A172 (cell line): ENCODE measurements at regions not wholly inside any gene's neighbourhood (a gene's known extent, or its start where the extent isn't known, plus 50 kb on each side); places are given as distances from the start of the nearest gene placed in this dataset.

Experiments
- DNase-seq: peaks from one replicate; pipeline ENCODE4 v3.0.0-alpha.2; 2015; ENCODE audit warnings: low spot score

- no peak for DNase-seq
Observed at GRCh38 chr9:86452201-86452828, 98.1 kb upstream of the TUT7 start.

GRCh38 chr9:86449246-86449645, 95.0 kb upstream of the TUT7 start:
- DNase-seq: no peak

GRCh38 chr9:86445671-86446070, 91.5 kb upstream of the TUT7 start:
- DNase-seq: peak; percentile 10

DNA sequence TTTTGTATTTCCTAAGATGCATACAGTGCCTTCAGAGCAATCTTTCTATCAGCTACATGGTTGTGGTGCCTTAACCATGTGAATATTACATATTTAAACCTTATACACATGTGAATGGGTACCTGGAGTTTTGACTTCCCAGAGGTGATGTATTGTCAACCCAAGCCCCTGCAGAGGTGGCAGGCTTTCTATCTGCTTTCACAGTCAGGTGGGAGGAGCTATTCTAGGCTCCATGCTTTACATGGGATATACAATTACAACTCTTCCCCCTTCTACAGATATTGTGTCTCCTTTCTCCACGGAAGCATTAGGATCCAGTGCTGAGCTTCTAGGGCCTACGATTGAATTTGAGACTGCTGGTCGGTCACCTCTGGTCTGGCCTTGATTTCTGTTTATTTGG, 89.8 kb upstream of the TUT7 start:
- no peak for DNase-seq

DNA sequence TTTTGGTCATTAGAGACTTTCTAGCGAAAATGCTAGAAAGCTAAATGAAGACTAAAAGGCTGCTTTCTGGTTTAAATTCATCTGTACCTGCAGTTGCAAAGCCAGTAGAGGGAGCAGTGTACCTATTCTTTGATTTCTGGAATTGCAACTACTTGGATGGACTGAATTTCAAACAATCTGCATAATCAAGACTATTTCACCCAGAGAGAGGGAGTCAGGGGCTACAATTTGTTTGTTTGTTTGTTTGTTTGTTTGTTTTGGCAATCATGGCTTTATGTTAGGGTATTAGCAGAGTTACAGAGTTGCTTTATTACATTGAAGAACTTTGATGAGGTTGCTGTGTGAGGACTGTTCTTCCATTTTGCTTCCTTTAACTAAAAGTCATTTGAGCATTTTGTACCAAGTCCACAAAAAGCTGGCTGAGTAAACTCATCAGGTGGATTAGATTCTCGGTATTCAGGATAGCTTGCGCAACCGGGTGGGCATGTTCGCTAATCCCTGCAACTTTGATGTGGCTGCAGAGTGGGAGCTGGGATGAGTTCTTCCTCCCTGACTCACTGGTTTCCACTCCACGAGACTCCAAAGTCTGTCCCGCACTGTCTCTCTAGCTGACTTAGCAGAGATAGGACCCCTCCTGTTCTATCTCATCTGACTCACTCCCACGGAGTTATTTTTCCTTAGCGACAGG, 80.0 kb upstream of the TUT7 start:
- peak; percentile 73 for DNase-seq

GRCh38 chr9:86424251-86424891, 70.2 kb upstream of the TUT7 start:
- peak; percentile 48 for DNase-seq

GRCh38 chr9:86413971-86414880, 60.0 kb upstream of the TUT7 start:
- peak; percentile 41 for DNase-seq

GRCh38 chr9:86410281-86410680, 56.1 kb upstream of the TUT7 start:
- DNase-seq: no peak

- DNase-seq: no peak
Observed at GRCh38 chr9:86408121-86408520, 53.9 kb upstream of the TUT7 start.

DNA sequence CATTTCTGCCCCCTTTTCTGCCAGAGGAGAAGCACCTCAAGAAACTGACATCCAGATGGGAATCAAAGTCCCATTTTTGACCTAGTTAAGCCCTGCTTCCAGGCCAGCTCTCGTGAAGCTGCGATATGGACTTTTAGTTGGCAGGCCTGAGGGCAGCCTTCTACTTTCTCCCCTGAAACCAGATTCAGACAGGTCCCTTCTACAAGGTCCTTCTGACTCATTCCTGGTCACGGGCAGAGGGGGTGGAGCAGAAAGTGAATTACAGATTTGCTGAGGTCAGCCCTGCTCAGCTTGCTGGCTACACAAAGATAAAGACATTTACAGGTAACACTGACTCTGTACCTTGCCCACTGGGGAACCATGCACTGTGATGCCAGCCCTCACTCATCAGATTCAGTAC, 52.8 kb upstream of the TUT7 start:
- DNase-seq: peak; percentile 80

GRCh38 chr9:86406366-86406765, 52.2 kb upstream of the TUT7 start:
- peak; percentile 60 for DNase-seq

DNA sequence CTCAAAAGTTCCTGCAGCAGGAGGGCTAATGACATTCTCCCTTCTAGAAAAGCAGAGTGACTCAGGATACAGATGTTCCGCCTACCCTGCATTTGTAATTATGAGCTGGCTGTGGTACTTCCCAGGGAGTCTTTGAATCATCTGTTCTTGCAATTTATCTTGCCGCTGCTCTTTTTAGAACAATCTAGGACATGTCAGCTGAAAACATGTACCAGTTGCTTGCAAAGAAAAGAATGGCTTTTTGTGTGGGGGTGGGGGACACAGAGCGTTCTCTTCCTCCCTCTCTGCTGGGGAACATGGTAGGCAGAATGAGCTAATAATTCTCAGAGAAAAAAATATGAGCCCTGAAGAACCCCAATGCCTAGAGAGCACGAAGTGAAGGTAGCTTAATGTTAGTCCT, 51.7 kb upstream of the TUT7 start:
- DNase-seq: peak; percentile 93

GRCh38 chr9:86405086-86405491, 50.9 kb upstream of the TUT7 start:
- DNase-seq: no peak
